ENCODE measurements at regions not wholly inside any gene's neighbourhood (a gene's known extent, or its start where the extent isn't known, plus 50 kb on each side); places are given as distances from the start of the nearest gene placed in this dataset.

- Histone ChIP-seq H2BK15ac (replicated peaks; ENCODE audit: low read depth) (no peak overlapping the region), H3K79me1 (ENCODE audit: low read length) (no peaks in the 10 kb centered on the region), H2AK5ac (ENCODE audit: low read length) (no peak overlapping the region), H3K9ac (ENCODE audit: low read length) (no peak overlapping the region), H2BK120ac (ENCODE audit: low read depth, low read length) (no peak overlapping the region), H3K79me2 (ENCODE audit: control insufficient read depth, insufficient read depth, low read length) (no peaks in the 10 kb centered on the region), H3K4ac (ENCODE audit: low read depth, low read length) (no peak overlapping the region), H3K27me3 (ENCODE audit: insufficient read depth, low read length, poor library complexity) (no peaks in the 10 kb centered on the region), H3K4me2 (ENCODE audit: low read length) (no peak overlapping the region), H4K5ac (ENCODE audit: low read length) (no peak overlapping the region), H3K56ac (ENCODE audit: low read length) (no peak overlapping the region), H4K8ac (ENCODE audit: low read depth, low read length) (no peak overlapping the region), H3K4me1 (ENCODE audit: control insufficient read depth, low read depth, low read length) (no peaks in the 10 kb centered on the region), H3K18ac (ENCODE audit: low read length) (no peak overlapping the region), H2BK5ac (ENCODE audit: low read length) (no peak overlapping the region), H3K4me3 (ENCODE audit: low read length) (no peak overlapping the region), H3K23ac (ENCODE audit: low read length) (no peak overlapping the region), H3K27ac (ENCODE audit: low read depth, low read length) (no peak overlapping the region), H3K36me3 (ENCODE audit: control insufficient read depth, insufficient read depth, low read length) (no peaks in the 10 kb centered on the region)
- WGBS (ENCODE audit: extremely low coverage, insufficient coverage, low lambda C conversion rate), result no CpG with 5 or more reads among the region's 3 CpGs
- no peak for DNase-seq
These were observed 78.1 kb upstream of the GLI3 start for GRCh38 chr7:42315103-42315502.

- Histone ChIP-seq H2BK120ac (ENCODE audit: low read depth, low read length) (no peak overlapping the region), H3K9ac (ENCODE audit: low read length) (no peak overlapping the region), H3K36me3 (ENCODE audit: control insufficient read depth, insufficient read depth, low read length) (no peaks in the 10 kb centered on the region), H3K18ac (ENCODE audit: low read length) (no peak overlapping the region), H3K4me1 (ENCODE audit: control insufficient read depth, low read depth, low read length) (no peaks in the 10 kb centered on the region), H3K79me2 (ENCODE audit: control insufficient read depth, insufficient read depth, low read length) (no peaks in the 10 kb centered on the region), H2AK5ac (ENCODE audit: low read length) (no peak overlapping the region), H3K4me3 (ENCODE audit: low read length) (no peak overlapping the region), H3K23ac (ENCODE audit: low read length) (no peak overlapping the region), H2BK15ac (replicated peaks; ENCODE audit: low read depth) (no peak overlapping the region), H4K5ac (ENCODE audit: low read length) (no peak overlapping the region), H3K27me3 (ENCODE audit: insufficient read depth, low read length, poor library complexity) (no peaks in the 10 kb centered on the region), H4K8ac (ENCODE audit: low read depth, low read length) (no peak overlapping the region), H3K4me2 (ENCODE audit: low read length) (no peak overlapping the region), H3K56ac (ENCODE audit: low read length) (no peak overlapping the region), H3K27ac (ENCODE audit: low read depth, low read length) (no peak overlapping the region), H3K79me1 (ENCODE audit: low read length) (no peaks in the 10 kb centered on the region), H2BK5ac (ENCODE audit: low read length) (no peak overlapping the region), H3K4ac (ENCODE audit: low read depth, low read length) (no peak overlapping the region)
- DNase-seq, result no peak
- no CpG with 5 or more reads among the region's 1 CpG for WGBS (ENCODE audit: extremely low coverage, insufficient coverage, low lambda C conversion rate)
These were observed 77.7 kb upstream of the GLI3 start for GRCh38 chr7:42314696-42315095.

- H3K4me2 ChIP-seq (ENCODE audit: low read length), result no peak overlapping the region
- no peaks in the 10 kb centered on the region for H3K79me1 ChIP-seq (ENCODE audit: low read length)
- no peaks in the 10 kb centered on the region for H3K79me2 ChIP-seq (ENCODE audit: control insufficient read depth, insufficient read depth, low read length)
- no peak overlapping the region for H3K18ac ChIP-seq (ENCODE audit: low read length)
- no peak overlapping the region for H3K4ac ChIP-seq (ENCODE audit: low read depth, low read length)
- H3K36me3 ChIP-seq (ENCODE audit: control insufficient read depth, insufficient read depth, low read length), result no peaks in the 10 kb centered on the region
- H3K23ac ChIP-seq (ENCODE audit: low read length), result no peak overlapping the region
- no peaks in the 10 kb centered on the region for H3K4me1 ChIP-seq (ENCODE audit: control insufficient read depth, low read depth, low read length)
- H3K4me3 ChIP-seq (ENCODE audit: low read length), result no peak overlapping the region
- H3K56ac ChIP-seq (ENCODE audit: low read length), result no peak overlapping the region
- no peak for DNase-seq
- no peak overlapping the region for H2BK15ac ChIP-seq (replicated peaks; ENCODE audit: low read depth)
- H4K5ac ChIP-seq (ENCODE audit: low read length), result no peak overlapping the region
- no peak overlapping the region for H4K8ac ChIP-seq (ENCODE audit: low read depth, low read length)
- H3K9ac ChIP-seq (ENCODE audit: low read length), result no peak overlapping the region
- H2BK5ac ChIP-seq (ENCODE audit: low read length), result no peak overlapping the region
- no peak overlapping the region for H2BK120ac ChIP-seq (ENCODE audit: low read depth, low read length)
- H3K27ac ChIP-seq (ENCODE audit: low read depth, low read length), result no peak overlapping the region
- no peaks in the 10 kb centered on the region for H3K27me3 ChIP-seq (ENCODE audit: insufficient read depth, low read length, poor library complexity)
- no peak overlapping the region for H2AK5ac ChIP-seq (ENCODE audit: low read length)
These were observed 74.2 kb upstream of the GLI3 start for GRCh38 chr7:42311195-42311594.

DNA sequence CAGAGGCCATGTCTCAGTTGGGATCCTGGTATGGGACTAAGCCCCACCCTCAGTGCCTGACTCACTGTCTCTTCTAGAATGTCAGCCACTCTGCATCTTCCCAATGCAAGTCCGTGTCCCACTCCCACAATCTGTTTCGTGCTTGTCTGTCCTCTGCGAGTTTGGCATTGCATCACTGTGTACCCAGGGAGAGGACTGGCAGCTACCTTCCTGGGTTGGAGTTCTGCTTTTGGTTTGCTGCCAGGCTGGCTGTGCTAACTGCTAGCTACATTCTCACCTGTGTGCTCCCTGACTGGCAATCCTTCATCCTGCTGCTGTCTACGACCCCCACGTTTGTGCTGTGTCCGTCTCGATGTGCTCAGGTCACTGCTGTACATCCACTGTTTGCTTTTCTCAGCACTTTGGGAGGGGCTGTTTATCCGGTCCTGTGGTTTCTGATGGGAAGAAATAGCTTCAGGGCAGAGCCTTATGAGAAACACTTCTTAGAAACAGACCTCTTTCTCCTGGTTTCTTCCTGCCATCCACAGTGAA lies 56.0 kb upstream of the GLI3 start:
- Histone ChIP-seq H3K79me1 (ENCODE audit: low read length) (no peaks in the 10 kb centered on the region), H2BK120ac (ENCODE audit: low read depth, low read length) (no peak overlapping the region), H3K4me3 (ENCODE audit: low read length) (no peak overlapping the region), H3K4ac (ENCODE audit: low read depth, low read length) (no peak overlapping the region), H2AK5ac (ENCODE audit: low read length) (no peak overlapping the region), H3K36me3 (ENCODE audit: control insufficient read depth, insufficient read depth, low read length) (no peaks in the 10 kb centered on the region), H3K27me3 (ENCODE audit: insufficient read depth, low read length, poor library complexity) (no peaks in the 10 kb centered on the region), H3K4me1 (ENCODE audit: control insufficient read depth, low read depth, low read length) (no peaks in the 10 kb centered on the region), H2BK15ac (replicated peaks; ENCODE audit: low read depth) (no peak overlapping the region), H3K4me2 (ENCODE audit: low read length) (no peak overlapping the region), H3K18ac (ENCODE audit: low read length) (no peak overlapping the region), H3K23ac (ENCODE audit: low read length) (no peak overlapping the region), H2BK5ac (ENCODE audit: low read length) (no peak overlapping the region), H3K79me2 (ENCODE audit: control insufficient read depth, insufficient read depth, low read length) (no peaks in the 10 kb centered on the region), H4K8ac (ENCODE audit: low read depth, low read length) (no peak overlapping the region), H3K56ac (ENCODE audit: low read length) (no peak overlapping the region), H3K27ac (ENCODE audit: low read depth, low read length) (no peak overlapping the region), H4K5ac (ENCODE audit: low read length) (no peak overlapping the region), H3K9ac (ENCODE audit: low read length) (no peak overlapping the region)
- DNase-seq, result peak; percentile 18
- WGBS (ENCODE audit: extremely low coverage, insufficient coverage, low lambda C conversion rate), result no CpG with 5 or more reads among the region's 8 CpGs

DNA sequence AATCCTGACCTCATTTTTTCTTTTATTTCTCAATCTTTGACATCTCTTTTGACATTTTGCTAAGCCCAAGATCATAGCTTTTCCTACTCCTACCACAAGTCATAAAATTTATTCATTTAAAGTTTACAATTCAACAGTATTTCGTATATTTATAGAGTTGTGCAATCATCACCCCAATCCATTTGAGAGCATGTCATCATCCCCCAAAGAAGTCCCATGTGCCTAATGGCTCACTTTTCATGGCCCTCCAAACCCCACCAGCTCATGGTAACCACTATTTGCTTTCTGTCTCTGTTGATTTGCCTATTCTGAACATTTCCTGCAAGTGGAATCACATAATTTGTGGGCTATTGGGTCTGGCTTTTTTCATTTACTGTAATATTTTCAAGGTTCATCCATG lies 52.5 kb upstream of the GLI3 start:
- H3K27ac ChIP-seq (ENCODE audit: low read depth, low read length), result no peak overlapping the region
- H2BK15ac ChIP-seq (replicated peaks; ENCODE audit: low read depth), result no peak overlapping the region
- H3K9ac ChIP-seq (ENCODE audit: low read length), result no peak overlapping the region
- H3K18ac ChIP-seq (ENCODE audit: low read length), result no peak overlapping the region
- no peak overlapping the region for H4K8ac ChIP-seq (ENCODE audit: low read depth, low read length)
- no peak overlapping the region for H3K4ac ChIP-seq (ENCODE audit: low read depth, low read length)
- H2BK5ac ChIP-seq (ENCODE audit: low read length), result no peak overlapping the region
- H3K4me2 ChIP-seq (ENCODE audit: low read length), result no peak overlapping the region
- no peak overlapping the region for H3K56ac ChIP-seq (ENCODE audit: low read length)
- H2AK5ac ChIP-seq (ENCODE audit: low read length), result no peak overlapping the region
- no peaks in the 10 kb centered on the region for H3K4me1 ChIP-seq (ENCODE audit: control insufficient read depth, low read depth, low read length)
- no peaks in the 10 kb centered on the region for H3K79me1 ChIP-seq (ENCODE audit: low read length)
- no peak for DNase-seq
- H4K5ac ChIP-seq (ENCODE audit: low read length), result no peak overlapping the region
- no peaks in the 10 kb centered on the region for H3K79me2 ChIP-seq (ENCODE audit: control insufficient read depth, insufficient read depth, low read length)
- H3K36me3 ChIP-seq (ENCODE audit: control insufficient read depth, insufficient read depth, low read length), result no peaks in the 10 kb centered on the region
- H3K27me3 ChIP-seq (ENCODE audit: insufficient read depth, low read length, poor library complexity), result no peaks in the 10 kb centered on the region
- WGBS (ENCODE audit: extremely low coverage, insufficient coverage, low lambda C conversion rate), result no CpG with 5 or more reads among the region's 1 CpG
- H3K4me3 ChIP-seq (ENCODE audit: low read length), result no peak overlapping the region
- H3K23ac ChIP-seq (ENCODE audit: low read length), result no peak overlapping the region
- H2BK120ac ChIP-seq (ENCODE audit: low read depth, low read length), result no peak overlapping the region

Data from mesendoderm (in vitro differentiated cells).